Activated CD8-positive, alpha-beta memory T cell treated with anti-CD3 and anti-CD28 coated beads for 1 hour (primary cell): ENCODE measurements at regions not wholly inside any gene's neighbourhood (a gene's known extent, or its start where the extent isn't known, plus 50 kb on each side); places are given as distances from the start of the nearest gene placed in this dataset.

Experiments
- DNase-seq, 2 donors: peaks; one replicate each; pipeline ENCODE4 v3.0.0-alpha.2; 2020; ENCODE audit warnings: low read depth in 1 of 2; ENCODE audit errors: extremely low read depth in 1 of 2

GRCh38 chr6:37104824-37105147 is 65.2 kb upstream of the PIM1 start:
- DNase-seq, result no peak

- no peak for DNase-seq
Measured at GRCh38 chr6:37105148-37106050, 64.6 kb upstream of the PIM1 start.

GRCh38 chr6:37106051-37106363 is 63.9 kb upstream of the PIM1 start:
- DNase-seq, result no peak

- DNase-seq, result no peak
Measured at GRCh38 chr6:37106554-37106953, 63.4 kb upstream of the PIM1 start.

GRCh38 chr6:37106982-37107491 is 62.9 kb upstream of the PIM1 start:
- no peak for DNase-seq

- no peak for DNase-seq
Measured at GRCh38 chr6:37109714-37110499, 60.0 kb upstream of the PIM1 start.

GRCh38 chr6:37110500-37111461 is 59.2 kb upstream of the PIM1 start:
- no peak for DNase-seq

GRCh38 chr6:37113976-37114375 is 56.0 kb upstream of the PIM1 start:
- no peak for DNase-seq

- DNase-seq, result no peak
Measured at GRCh38 chr6:37114612-37115011, 55.3 kb upstream of the PIM1 start.

- DNase-seq, result no peak
Measured at GRCh38 chr6:37115236-37115895, 54.6 kb upstream of the PIM1 start.

GRCh38 chr6:37116326-37116725 is 53.6 kb upstream of the PIM1 start:
- DNase-seq, result no peak

GRCh38 chr6:37119387-37119886 is 50.5 kb upstream of the PIM1 start:
- no peak for DNase-seq
